IMR-90 (cell line): ENCODE measurements at regions not wholly inside any gene's neighbourhood (a gene's known extent, or its start where the extent isn't known, plus 50 kb on each side); places are given as distances from the start of the nearest gene placed in this dataset.

ENCODE experiments used
- ATAC-seq: fragments of 200-7000 bp; cut with Tn5 transposase; 2 replicates; pipeline ENCODE4 v1.9.1; 2020; ENCODE audit warnings: low read depth, mild to moderate bottlenecking, moderate library complexity
- BruUV-seq: library from RNA; stranded (reverse); fragments of 400-500 nt; replicated peaks from 2 replicates; lab custom pipeline; 2021; lab: Mats Ljungman, UMichigan
- CTCF ChIA-PET: fragments of 300-600 bp; formaldehyde crosslinking; extraction: SDS; loops from one replicate; lab custom pipeline; 2021; ENCODE audit warnings: antibody characterized with exemption; lab: Yijun Ruan, JAX
- POLR2A ChIA-PET: fragments of 300-600 bp; sonication (Branson Sonifier 250); formaldehyde crosslinking; loops from one replicate; lab custom pipeline; 2022; ENCODE audit warnings: antibody characterized with exemption; ENCODE audit not compliant: unreplicated experiment; lab: Charles Lee
- DNase-seq: peaks from one replicate; pipeline ENCODE4 v3.0.0; 2013
- H2AFZ ChIP-seq: replicated peaks from 2 replicates; pipeline ENCODE3; 2013; ENCODE audit warnings: low read length, mild to moderate bottlenecking; ENCODE audit not compliant: poor library complexity
- H2AK5ac ChIP-seq: 2 replicates; pipeline ENCODE4 v1.6.1; 2013; ENCODE audit warnings: low read depth, low read length, inconsistent platforms
- H2AK9ac ChIP-seq: replicated peaks from 2 replicates; pipeline ENCODE3; 2013; ENCODE audit warnings: mild to moderate bottlenecking, low read depth, low read length, moderate library complexity; ENCODE audit not compliant: poor library complexity
- H2BK120ac ChIP-seq: 2 replicates; pipeline ENCODE4 v1.6.1; 2013; ENCODE audit warnings: low read depth, low read length, inconsistent platforms
- H2BK15ac ChIP-seq: 3 replicates; pipeline ENCODE4 v1.6.1; 2013; ENCODE audit warnings: low read depth, low read length, inconsistent platforms
- H2BK20ac ChIP-seq: 2 replicates; pipeline ENCODE4 v1.6.1; 2013; ENCODE audit warnings: low read depth, mild to moderate bottlenecking, inconsistent platforms, low read length, moderate library complexity
- H2BK5ac ChIP-seq: 2 replicates; pipeline ENCODE4 v1.6.1; 2013; ENCODE audit warnings: mild to moderate bottlenecking, low read depth, low read length, inconsistent platforms; ENCODE audit not compliant: poor library complexity, severe bottlenecking
- H3K14ac ChIP-seq: replicated peaks from 2 replicates; pipeline ENCODE4 v1.6.1; 2013; ENCODE audit warnings: low read depth, low read length, inconsistent platforms
- H3K18ac ChIP-seq: 2 replicates; pipeline ENCODE4 v1.6.1; 2013; ENCODE audit warnings: low read depth, low read length, control low read depth
- H3K23ac ChIP-seq: 2 replicates; pipeline ENCODE4 v1.6.1; 2013; ENCODE audit warnings: low read depth, low read length, inconsistent platforms
- H3K27ac ChIP-seq: 2 replicates; pipeline ENCODE4 v1.5.1; 2013; ENCODE audit warnings: mild to moderate bottlenecking, control low read depth, low read length; ENCODE audit not compliant: insufficient read depth
- H3K27me3 ChIP-seq: 2 replicates; pipeline ENCODE4 v1.6.1; 2013; ENCODE audit warnings: low read length; ENCODE audit not compliant: control insufficient read depth, insufficient read depth
- H3K36me3 ChIP-seq: 2 replicates; pipeline ENCODE4 v1.6.1; 2013; ENCODE audit warnings: low read length, mixed read lengths; ENCODE audit not compliant: control insufficient read depth, insufficient read depth
- H3K4ac ChIP-seq: 2 replicates; pipeline ENCODE4 v1.6.1; 2013; ENCODE audit warnings: low read depth, low read length, inconsistent platforms
- H3K4me1 ChIP-seq: 2 replicates; pipeline ENCODE4 v1.6.1; 2013; ENCODE audit warnings: low read length, mixed read lengths; ENCODE audit not compliant: control insufficient read depth, insufficient read depth
- H3K4me2 ChIP-seq: 2 replicates; pipeline ENCODE4 v1.6.1; 2013; ENCODE audit warnings: low read depth, mild to moderate bottlenecking, control low read depth, low read length, moderate library complexity
- H3K4me3 ChIP-seq: 2 replicates; pipeline ENCODE4 v1.5.1; 2013; ENCODE audit warnings: low read depth, mild to moderate bottlenecking, control low read depth, low read length, moderate library complexity; ENCODE audit not compliant: insufficient read depth
- H3K56ac ChIP-seq: 2 replicates; pipeline ENCODE4 v1.6.1; 2013; ENCODE audit warnings: low read length, inconsistent platforms; ENCODE audit not compliant: insufficient read depth; ENCODE audit errors: extremely low read depth
- H3K79me1 ChIP-seq, 2 experiments: 2 replicates each; pipeline ENCODE4 v1.6.1; 2013; ENCODE audit warnings: low read length in 2 of 2, inconsistent platforms in 1 of 2, low read depth in 1 of 2
- H3K9ac ChIP-seq: 2 replicates; pipeline ENCODE4 v1.6.1; 2013; ENCODE audit warnings: low read depth, low read length, control low read depth
- H3K9me1 ChIP-seq: 2 replicates; pipeline ENCODE4 v1.6.1; 2013; ENCODE audit warnings: low read length, inconsistent platforms; ENCODE audit not compliant: insufficient read depth
- H3K9me3 ChIP-seq: 2 replicates; pipeline ENCODE4 v1.6.1; 2013; ENCODE audit warnings: low read length; ENCODE audit not compliant: control insufficient read depth, insufficient read depth
- H4K20me1 ChIP-seq: 2 replicates; pipeline ENCODE4 v1.6.1; 2013; ENCODE audit warnings: low read length, inconsistent platforms; ENCODE audit not compliant: insufficient read depth
- H4K5ac ChIP-seq: 2 replicates; pipeline ENCODE4 v1.6.1; 2013; ENCODE audit warnings: mild to moderate bottlenecking, low read depth, low read length, control low read depth
- H4K8ac ChIP-seq, 2 experiments: 2 replicates each; pipeline ENCODE4 v1.6.1; 2013; ENCODE audit warnings: low read depth in 2 of 2, low read length in 2 of 2, control low read depth in 1 of 2, inconsistent platforms in 1 of 2
- H4K91ac ChIP-seq: 2 replicates; pipeline ENCODE4 v1.6.1; 2013; ENCODE audit warnings: low read depth, low read length, inconsistent platforms; ENCODE audit not compliant: insufficient read depth
- BHLHE40 ChIP-seq: fragments of 150-350 bp; IDR thresholded peaks from 2 replicates; pipeline ENCODE4 v1.6.1; 2016; ENCODE audit warnings: mild to moderate bottlenecking, low read depth, low read length
- CEBPB ChIP-seq: IDR thresholded peaks from 2 replicates; pipeline ENCODE4 v1.6.1; 2012; ENCODE audit warnings: low read depth, low read length, improper control_type of control experiment
- CHD1 ChIP-seq: IDR thresholded peaks from 2 replicates; pipeline ENCODE4 v1.6.1; 2012; ENCODE audit warnings: low read depth, low read length, improper control_type of control experiment
- FOS ChIP-seq: fragments of 150-350 bp; IDR thresholded peaks from 2 replicates; pipeline ENCODE4 v1.6.1; 2016; ENCODE audit warnings: low read depth, low read length
- MAFK ChIP-seq: IDR thresholded peaks from 2 replicates; pipeline ENCODE4 v1.6.1; 2012; ENCODE audit warnings: low read depth, low read length, improper control_type of control experiment
- MAZ ChIP-seq: IDR thresholded peaks from 2 replicates; pipeline ENCODE4 v1.6.1; 2012; ENCODE audit warnings: low read depth, mild to moderate bottlenecking, low read length, improper control_type of control experiment, moderate library complexity, borderline replicate concordance
- MXI1 ChIP-seq: IDR thresholded peaks from 2 replicates; pipeline ENCODE4 v1.6.1; 2012; ENCODE audit warnings: low read depth, mild to moderate bottlenecking, low read length, moderate library complexity, borderline replicate concordance
- NFE2L2 ChIP-seq: fragments of 150-350 bp; IDR thresholded peaks from 2 replicates; pipeline ENCODE4 v1.6.1; 2016; ENCODE audit warnings: low read depth, mild to moderate bottlenecking, low read length
- POLR2A ChIP-seq: IDR thresholded peaks from 2 replicates; pipeline ENCODE4 v1.6.1; 2012; ENCODE audit warnings: mild to moderate bottlenecking, low read depth, low read length
- RAD21 ChIP-seq: IDR thresholded peaks from 2 replicates; pipeline ENCODE4 v1.6.1; 2012; ENCODE audit warnings: low read length, improper control_type of control experiment
- RCOR1 ChIP-seq: IDR thresholded peaks from 2 replicates; pipeline ENCODE4 v1.6.1; 2012; ENCODE audit warnings: mild to moderate bottlenecking, low read length, improper control_type of control experiment; ENCODE audit not compliant: insufficient replicate concordance
- RFX5 ChIP-seq: IDR thresholded peaks from 2 replicates; pipeline ENCODE4 v1.8.0; 2012; ENCODE audit warnings: low read depth, mild to moderate bottlenecking, low read length, moderate library complexity
- SMC3 ChIP-seq: fragments of 150-350 bp; IDR thresholded peaks from 2 replicates; pipeline ENCODE4 v1.6.1; 2016; ENCODE audit warnings: low read depth, mild to moderate bottlenecking, antibody characterized with exemption, low read length, moderate library complexity
- WGBS, 2 experiments: methylation state at CpG; one replicate each; pipeline versions ENCODE4 v1.1.5 to v1.1.7; 2013; ENCODE audit warnings: missing lambda C conversion rate in 2 of 2; ENCODE audit not compliant: insufficient read length in 1 of 2; ENCODE audit errors: extremely low coverage in 2 of 2; 5-methylcytosine and 5-hydroxymethylcytosine counted together
- dilution Hi-C: fragments of 300-500 bp; cut with HindIII; formaldehyde crosslinking; loops from one replicate; pipeline ENCODE4 v1.14.3; 2018; ENCODE audit warnings: low sequenced_read_pairs; ENCODE audit not compliant: unreplicated experiment
- in situ Hi-C: fragments of 300-500 bp; cut with MboI; formaldehyde crosslinking; loops from 3 replicates; pipeline ENCODE4 v1.14.3; 2019; ENCODE audit warnings: low sequenced_read_pairs, inconsistent platforms, mixed read lengths
- intact Hi-C: fragments of 100-400 bp; cut with micrococcal nuclease; formaldehyde crosslinking; loops from 2 replicates; pipeline ENCODE4 v1.10.0; 2022
- TF ChIP-seq, protein P1 (sequence below): fragments of 150-350 bp; IDR thresholded peaks from 2 replicates; pipeline ENCODE4 v1.6.1; 2017; ENCODE audit warnings: mild to moderate bottlenecking, antibody characterized with exemption, low read length, low read depth
- TF ChIP-seq, protein P2 (sequence below): fragments of 150-350 bp; IDR thresholded peaks from 2 replicates; pipeline ENCODE4 v1.6.1; 2016; ENCODE audit warnings: low read depth, mild to moderate bottlenecking, low read length, moderate library complexity, borderline replicate concordance
- TF ChIP-seq, protein P3 (sequence below): conservative IDR thresholded peaks from 2 replicates; pipeline ENCODE4 v1.5.1; 2012; ENCODE audit warnings: mild to moderate bottlenecking, low read depth, low read length, improper control_type of control experiment

DNA sequence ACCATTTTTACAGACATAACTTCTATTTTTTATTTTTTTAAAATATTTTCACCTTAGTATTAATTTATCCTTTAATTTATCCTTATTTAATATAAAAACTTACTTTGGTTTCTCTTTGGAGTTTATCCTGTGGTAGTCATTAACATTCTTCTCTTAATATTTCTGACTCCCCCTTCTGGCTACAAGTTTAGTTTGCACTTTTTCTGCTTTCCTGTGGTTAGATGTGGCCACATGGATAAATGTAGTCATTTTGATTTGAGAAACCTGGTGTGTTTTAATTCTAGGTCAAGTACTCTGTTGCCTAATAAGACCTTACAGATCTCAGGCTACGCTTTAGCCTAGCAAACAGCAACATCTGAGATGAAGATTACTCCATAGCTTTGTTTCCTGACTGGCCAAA lies 1187.5 kb downstream of the HACE1 start:
- Histone ChIP-seq H2AK5ac (no peak overlapping the region), H2BK15ac (no peak overlapping the region), H3K18ac (no peak overlapping the region), H3K4me3 (no peak overlapping the region), H3K36me3 (no peaks in the 10 kb centered on the region), H3K9me1 (no peaks in the 10 kb centered on the region), H3K4me2 (no peak overlapping the region), H2AK9ac (no peak overlapping the region), H4K5ac (no peak overlapping the region), H2BK120ac (no peak overlapping the region), H2BK5ac (no peak overlapping the region), H3K4me1 (no peaks in the 10 kb centered on the region), H4K91ac (no peak overlapping the region), H3K23ac (no peak overlapping the region), H3K14ac (no peak overlapping the region), H3K4ac (no peak overlapping the region), H3K9ac (no peak overlapping the region), H3K56ac (no peak overlapping the region), H3K79me1 (no peaks in the 10 kb centered on the region), H4K8ac (no peak overlapping the region), H3K9me3 (peaks cover 4% of the 10 kb centered on the region), H2AFZ (no peak overlapping the region), H4K20me1 (no peaks in the 10 kb centered on the region), H3K27me3 (no peaks in the 10 kb centered on the region), H2BK20ac (no peak overlapping the region), H3K27ac (no peak overlapping the region)
- TF ChIP-seq CHD1 (no peak), SMC3 (no peak), POLR2A (no peak), BHLHE40 (no peak), RCOR1 (no peak), MXI1 (no peak), FOS (no peak), MAZ (no peak), CEBPB (no peak), NFE2L2 (no peak), RFX5 (no peak), MAFK (no peak), RAD21 (no peak)
- TF ChIP-seq, protein P1, sequence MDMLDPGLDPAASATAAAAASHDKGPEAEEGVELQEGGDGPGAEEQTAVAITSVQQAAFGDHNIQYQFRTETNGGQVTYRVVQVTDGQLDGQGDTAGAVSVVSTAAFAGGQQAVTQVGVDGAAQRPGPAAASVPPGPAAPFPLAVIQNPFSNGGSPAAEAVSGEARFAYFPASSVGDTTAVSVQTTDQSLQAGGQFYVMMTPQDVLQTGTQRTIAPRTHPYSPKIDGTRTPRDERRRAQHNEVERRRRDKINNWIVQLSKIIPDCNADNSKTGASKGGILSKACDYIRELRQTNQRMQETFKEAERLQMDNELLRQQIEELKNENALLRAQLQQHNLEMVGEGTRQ: no peak
- TF ChIP-seq, protein P2, sequence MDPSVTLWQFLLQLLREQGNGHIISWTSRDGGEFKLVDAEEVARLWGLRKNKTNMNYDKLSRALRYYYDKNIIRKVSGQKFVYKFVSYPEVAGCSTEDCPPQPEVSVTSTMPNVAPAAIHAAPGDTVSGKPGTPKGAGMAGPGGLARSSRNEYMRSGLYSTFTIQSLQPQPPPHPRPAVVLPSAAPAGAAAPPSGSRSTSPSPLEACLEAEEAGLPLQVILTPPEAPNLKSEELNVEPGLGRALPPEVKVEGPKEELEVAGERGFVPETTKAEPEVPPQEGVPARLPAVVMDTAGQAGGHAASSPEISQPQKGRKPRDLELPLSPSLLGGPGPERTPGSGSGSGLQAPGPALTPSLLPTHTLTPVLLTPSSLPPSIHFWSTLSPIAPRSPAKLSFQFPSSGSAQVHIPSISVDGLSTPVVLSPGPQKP: no peak
- TF ChIP-seq, protein P3, sequence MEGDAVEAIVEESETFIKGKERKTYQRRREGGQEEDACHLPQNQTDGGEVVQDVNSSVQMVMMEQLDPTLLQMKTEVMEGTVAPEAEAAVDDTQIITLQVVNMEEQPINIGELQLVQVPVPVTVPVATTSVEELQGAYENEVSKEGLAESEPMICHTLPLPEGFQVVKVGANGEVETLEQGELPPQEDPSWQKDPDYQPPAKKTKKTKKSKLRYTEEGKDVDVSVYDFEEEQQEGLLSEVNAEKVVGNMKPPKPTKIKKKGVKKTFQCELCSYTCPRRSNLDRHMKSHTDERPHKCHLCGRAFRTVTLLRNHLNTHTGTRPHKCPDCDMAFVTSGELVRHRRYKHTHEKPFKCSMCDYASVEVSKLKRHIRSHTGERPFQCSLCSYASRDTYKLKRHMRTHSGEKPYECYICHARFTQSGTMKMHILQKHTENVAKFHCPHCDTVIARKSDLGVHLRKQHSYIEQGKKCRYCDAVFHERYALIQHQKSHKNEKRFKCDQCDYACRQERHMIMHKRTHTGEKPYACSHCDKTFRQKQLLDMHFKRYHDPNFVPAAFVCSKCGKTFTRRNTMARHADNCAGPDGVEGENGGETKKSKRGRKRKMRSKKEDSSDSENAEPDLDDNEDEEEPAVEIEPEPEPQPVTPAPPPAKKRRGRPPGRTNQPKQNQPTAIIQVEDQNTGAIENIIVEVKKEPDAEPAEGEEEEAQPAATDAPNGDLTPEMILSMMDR: no peak
- intact Hi-C loops: no loop called here
- no peak for DNase-seq
- POLR2A ChIA-PET: no interaction called here
- dilution Hi-C loops: no loop called here
- BruUV-seq: no TSS peak
- no peak for ATAC-seq
- no CpG with 5 or more reads among the region's 1 CpG for WGBS, 2 experiments
- in situ Hi-C loops: no loop called here
- CTCF ChIA-PET: no interaction called here
